GM12874 (cell line): ENCODE measurements at regions not wholly inside any gene's neighbourhood (a gene's known extent, or its start where the extent isn't known, plus 50 kb on each side); places are given as distances from the start of the nearest gene placed in this dataset.

ENCODE experiments used
- CTCF ChIP-seq: IDR thresholded peaks from 2 replicates; pipeline ENCODE4 v1.5.1; 2011; ENCODE audit warnings: low read depth, mild to moderate bottlenecking, control low read depth, low read length, moderate library complexity; ENCODE audit not compliant: insufficient read depth

GRCh38 chr10:57988964-57989363 lies 278.7 kb downstream of the IPMK start:
- TF ChIP-seq CTCF = no peak

- no peak for TF ChIP-seq CTCF
Measured at GRCh38 chr10:57987055-57987721, 280.5 kb downstream of the IPMK start.

DNA sequence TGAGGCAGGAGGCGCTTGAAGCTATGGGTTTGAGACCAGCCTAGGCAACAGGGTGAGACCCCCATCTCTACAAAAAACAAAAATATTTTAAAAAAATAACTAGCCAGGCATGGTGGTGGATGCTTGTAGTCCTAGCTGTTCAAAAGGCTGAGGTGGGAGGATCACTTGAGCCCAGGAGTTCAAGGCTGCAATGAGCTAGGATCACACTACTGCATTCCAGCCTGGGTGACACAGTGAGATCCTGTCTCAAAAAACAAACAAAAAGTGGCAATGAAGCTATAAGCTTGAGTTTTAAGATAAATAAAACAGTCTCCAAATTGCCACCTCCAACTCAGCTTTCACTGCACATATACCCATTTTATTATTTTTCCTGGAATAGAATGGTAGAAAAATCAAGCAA lies 281.3 kb downstream of the IPMK start:
- TF ChIP-seq CTCF = no peak

DNA sequence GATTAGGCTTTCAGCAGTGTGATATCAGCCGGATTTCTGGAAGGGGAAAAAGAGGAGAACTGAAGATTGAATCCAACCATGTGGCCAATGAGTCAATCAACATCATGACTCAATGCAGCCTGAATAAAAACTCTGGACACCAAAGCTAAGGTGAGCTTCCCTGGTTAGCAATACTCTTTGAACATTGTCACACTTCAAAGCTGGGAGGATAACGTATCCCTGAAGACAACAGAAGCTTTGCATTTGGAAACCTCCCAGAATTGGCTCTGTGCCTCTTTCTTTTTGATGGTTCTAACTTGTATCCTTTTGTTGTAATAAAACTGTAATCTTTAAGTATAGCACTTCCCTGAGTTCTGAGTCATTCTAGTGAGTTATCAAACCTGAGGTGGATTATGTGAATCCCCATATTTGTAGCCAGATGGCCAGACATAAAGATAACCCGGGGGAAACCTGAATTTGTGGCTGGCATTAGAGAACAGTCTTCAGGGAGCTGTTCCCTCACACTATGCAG lies 284.4 kb downstream of the IPMK start:
- TF ChIP-seq CTCF = no peak

DNA sequence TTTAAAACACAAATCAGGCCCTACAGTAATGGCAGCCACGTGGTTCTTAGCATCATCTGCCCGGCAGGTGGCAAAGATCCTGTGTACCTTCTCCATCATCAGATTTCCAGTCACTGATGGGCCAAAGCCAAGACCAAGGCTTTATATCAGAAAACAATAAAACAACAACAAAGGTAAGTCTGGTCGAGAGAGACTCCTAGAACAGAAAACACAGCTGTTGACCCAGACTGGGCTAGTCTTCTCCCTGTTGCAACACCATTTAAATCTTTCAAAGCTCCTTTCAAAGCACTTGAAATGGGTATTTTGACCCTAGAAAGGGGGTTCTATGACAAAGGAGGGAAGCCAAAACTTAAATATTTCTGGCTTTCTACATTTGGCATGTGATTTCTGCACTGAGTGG lies 285.6 kb downstream of the IPMK start:
- no peak for TF ChIP-seq CTCF

- TF ChIP-seq CTCF = no peak
Measured at GRCh38 chr10:57979956-57980355, 287.7 kb downstream of the IPMK start.

- TF ChIP-seq CTCF = no peak
Measured at GRCh38 chr10:57979491-57979890, 288.2 kb downstream of the IPMK start.
